B cell (primary cell): ENCODE measurements at regions not wholly inside any gene's neighbourhood (a gene's known extent, or its start where the extent isn't known, plus 50 kb on each side); places are given as distances from the start of the nearest gene placed in this dataset.

Experiments
- ATAC-seq: fragments of 200-7000 bp; cut with Tn5 transposase; one replicate; pipeline ENCODE4 v1.10.0; 2021; ENCODE audit warnings: low read depth, mild to moderate bottlenecking, moderate number of reproducible peaks, moderate library complexity
- CTCF ChIA-PET: fragments of 350-600 bp; sonication (Branson Sonifier 250); formaldehyde crosslinking; loops from one replicate; lab custom pipeline; 2021; ENCODE audit warnings: antibody characterized with exemption, inconsistent platforms; lab: Charles Lee
- POLR2A ChIA-PET: fragments of 350-600 bp; sonication (Branson Sonifier 250); formaldehyde crosslinking; loops from one replicate; lab custom pipeline; 2021; ENCODE audit warnings: antibody characterized with exemption; lab: Charles Lee
- DNase-seq: peaks from one replicate; pipeline ENCODE4 v3.0.0; 2013
- H2AFZ ChIP-seq: 2 replicates; pipeline ENCODE4 v1.6.1; 2012; ENCODE audit warnings: mild to moderate bottlenecking, low read depth, low read length; ENCODE audit not compliant: insufficient read depth, poor library complexity, severe bottlenecking
- H3K27ac ChIP-seq, 2 donors: 1 replicate in 1 of 2; 2 replicates in 1 of 2; pipeline ENCODE4 v1.5.1; 2012 to 2013; ENCODE audit warnings: low read length in 2 of 2, mild to moderate bottlenecking in 2 of 2, moderate library complexity in 1 of 2
- H3K27me3 ChIP-seq, 4 experiments: fragments of 200-600 bp in 1 of 4; sonication (generic) in 1 of 4; replicated peaks in 1 of 4; 1 replicate in 2 of 4; 2 replicates in 2 of 4; pipeline versions ENCODE4 v1.6.1 to v1.7.0; 2013 to 2016; ENCODE audit warnings: low read length in 3 of 4, mild to moderate bottlenecking in 2 of 4, mixed read lengths in 1 of 4, moderate library complexity in 1 of 4; ENCODE audit not compliant: insufficient read depth in 4 of 4, control insufficient read depth in 3 of 4; ENCODE audit errors: control extremely low read depth in 1 of 4
- H3K36me3 ChIP-seq, 2 experiments: replicated peaks in 1 of 2; 1 replicate in 1 of 2; 2 replicates in 1 of 2; pipeline versions ENCODE4 v1.6.1 to v1.7.1; 2013; ENCODE audit warnings: low read length in 1 of 2; ENCODE audit not compliant: insufficient read depth in 2 of 2, control insufficient read depth in 1 of 2; ENCODE audit errors: control extremely low read depth in 1 of 2, extremely low read depth in 1 of 2
- H3K4me1 ChIP-seq, 2 donors: fragments of 200-600 bp in 1 of 2; sonication (generic) in 1 of 2; 1 replicate in 1 of 2; 2 replicates in 1 of 2; pipeline versions ENCODE4 v1.5.1 to v1.6.1; 2013 to 2017; ENCODE audit warnings: low read length in 2 of 2; ENCODE audit not compliant: control insufficient read depth in 2 of 2, insufficient read depth in 2 of 2
- H3K4me2 ChIP-seq: replicated peaks from 2 replicates; pipeline ENCODE3; 2012; ENCODE audit warnings: mild to moderate bottlenecking, low read depth, low read length; ENCODE audit not compliant: poor library complexity, severe bottlenecking
- H3K4me3 ChIP-seq, 5 experiments: fragments of 200-600 bp in 1 of 5; sonication (generic) in 1 of 5; 1 replicate in 3 of 5; 2 replicates in 2 of 5; pipeline versions ENCODE4 v1.5.1 to v1.7.0; 2011 to 2016; ENCODE audit warnings: low read length in 4 of 5, mild to moderate bottlenecking in 4 of 5, low read depth in 2 of 5, control low read depth in 1 of 5, moderate library complexity in 1 of 5; ENCODE audit not compliant: insufficient read depth in 1 of 5; ENCODE audit errors: control extremely low read depth in 1 of 5, extremely low read depth in 1 of 5
- H3K79me2 ChIP-seq: fragments of 200-600 bp; sonication (generic); one replicate; pipeline ENCODE4 v1.6.0; 2016; ENCODE audit warnings: low read length; ENCODE audit not compliant: control insufficient read depth, insufficient read depth
- H3K9ac ChIP-seq: fragments of 200-600 bp; sonication (generic); 2 replicates; pipeline ENCODE4 v1.6.1; 2017; ENCODE audit warnings: mild to moderate bottlenecking, low read length, moderate library complexity
- H3K9me3 ChIP-seq, 3 donors: one replicate each; pipeline versions ENCODE4 v1.6.1 to v1.7.1; 2013; ENCODE audit warnings: low read length in 2 of 3; ENCODE audit not compliant: control insufficient read depth in 2 of 3, insufficient read depth in 1 of 3; ENCODE audit errors: control extremely low read depth in 1 of 3
- H4K20me1 ChIP-seq: 2 replicates; pipeline ENCODE4 v1.6.0; 2012; ENCODE audit warnings: mild to moderate bottlenecking, low read length; ENCODE audit not compliant: insufficient read depth, control insufficient read depth, poor library complexity, severe bottlenecking
- H3K27ac Mint-ChIP-seq: one replicate; pipeline ENCODE4 v1.8.0; 2021; ENCODE audit warnings: mixed read lengths
- H3K27me3 Mint-ChIP-seq: one replicate; pipeline ENCODE4 v1.8.0; 2021; ENCODE audit warnings: mixed read lengths
- H3K4me1 Mint-ChIP-seq: one replicate; pipeline ENCODE4 v1.8.0; 2021; ENCODE audit warnings: mixed read lengths
- H3K4me3 Mint-ChIP-seq: one replicate; pipeline ENCODE4 v1.8.0; 2021; ENCODE audit warnings: mixed read lengths
- H3K9me3 Mint-ChIP-seq: one replicate; pipeline ENCODE4 v1.8.0; 2022; ENCODE audit warnings: mixed read lengths; ENCODE audit not compliant: insufficient read depth
- CTCF ChIP-seq: fragments of 200-600 bp; IDR thresholded peaks from one replicate; pipeline ENCODE4 v1.8.0; 2022; ENCODE audit warnings: antibody characterized with exemption, mild to moderate bottlenecking
- EZH2 ChIP-seq: IDR thresholded peaks from 2 replicates; pipeline ENCODE4 v1.6.1; 2012; ENCODE audit warnings: borderline replicate concordance, low read depth, mild to moderate bottlenecking, moderate library complexity, low read length; ENCODE audit not compliant: insufficient read depth, poor library complexity, severe bottlenecking
- WGBS: methylation state at CpG from one replicate; pipeline ENCODE4 v1.1.5; 2013; ENCODE audit warnings: missing lambda C conversion rate; ENCODE audit not compliant: insufficient coverage; 5-methylcytosine and 5-hydroxymethylcytosine counted together
- intact Hi-C: fragments of 100-400 bp; cut with micrococcal nuclease; formaldehyde crosslinking; loops from one replicate; pipeline ENCODE4 v1.10.0; 2022

GRCh38 chr3:72332036-72332435, 516.2 kb downstream of the SHQ1 start:
- Histone ChIP-seq H3K79me2 (no peaks in the 10 kb centered on the region), H3K4me2 (no peak overlapping the region), H3K27me3 (peaks cover 0 to 32% (median 2%) of the 10 kb centered on the region in 4 experiments), H3K4me1 (peaks cover 3 to 4% of the 10 kb centered on the region in 2 donors), H3K4me3 (no peak overlapping the region), H2AFZ (no peak overlapping the region), H3K9me3 (no peaks in the 10 kb centered on the region), H4K20me1 (no peaks in the 10 kb centered on the region), H3K9ac (no peak overlapping the region), H3K36me3 (no peaks in the 10 kb centered on the region), H3K27ac (no peak overlapping the region)
- POLR2A ChIA-PET: no interaction called here
- intact Hi-C loops: no loop called here
- no peaks in the 10 kb centered on the region for H3K4me1 Mint-ChIP-seq
- WGBS: 84% methylated on average over 2 of the region's 5 CpGs
- H3K4me3 Mint-ChIP-seq: no peak overlapping the region
- CTCF ChIA-PET: no interaction called here
- H3K27ac Mint-ChIP-seq: no peak overlapping the region
- peaks cover 3% of the 10 kb centered on the region for H3K9me3 Mint-ChIP-seq
- DNase-seq: no peak
- TF ChIP-seq EZH2 (no peak), CTCF (no peak)
- ATAC-seq: no peak
- H3K27me3 Mint-ChIP-seq: peaks cover 37% of the 10 kb centered on the region

DNA sequence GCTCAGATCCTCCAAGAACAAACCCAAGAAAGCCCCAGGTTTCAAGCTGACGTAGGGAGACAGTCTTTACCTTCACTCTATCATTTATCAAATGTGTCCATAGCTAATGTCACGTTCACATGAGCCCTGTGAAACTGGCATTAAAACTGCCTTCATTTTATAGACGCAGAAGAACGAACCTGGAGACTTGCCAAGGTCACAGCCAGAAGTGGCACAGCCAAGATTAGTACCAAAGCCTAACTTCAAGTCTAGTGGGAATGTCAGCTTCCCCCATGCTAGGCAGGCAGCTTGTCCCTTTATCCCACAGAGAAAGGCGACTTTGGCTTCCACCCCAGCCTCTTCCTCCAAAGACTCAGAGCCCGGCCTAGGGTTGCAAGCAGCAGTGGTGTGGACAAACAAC, 517.2 kb downstream of the SHQ1 start:
- H2AFZ ChIP-seq: no peak overlapping the region
- peaks cover 32% of the 10 kb centered on the region for H3K27me3 Mint-ChIP-seq
- H3K4me3 Mint-ChIP-seq: no peak overlapping the region
- no peaks in the 10 kb centered on the region for H3K4me1 Mint-ChIP-seq
- no peak overlapping the region for H3K27ac Mint-ChIP-seq
- no peaks in the 10 kb centered on the region for H3K36me3 ChIP-seq
- no peaks in the 10 kb centered on the region for H3K4me1 ChIP-seq
- CTCF ChIA-PET: no interaction called here
- no peak for ATAC-seq
- H3K27ac ChIP-seq: no peak overlapping the region
- no peak overlapping the region for H3K4me2 ChIP-seq
- no peak for TF ChIP-seq EZH2
- no peak for TF ChIP-seq CTCF
- DNase-seq: no peak
- no peak overlapping the region for H3K4me3 ChIP-seq
- H4K20me1 ChIP-seq: no peaks in the 10 kb centered on the region
- H3K79me2 ChIP-seq: no peaks in the 10 kb centered on the region
- WGBS: 91% methylated on average over 6 of the region's 6 CpGs
- intact Hi-C loops: no loop called here
- no peak overlapping the region for H3K9ac ChIP-seq
- peaks cover 0 to 32% (median 2%) of the 10 kb centered on the region in 4 experiments for H3K27me3 ChIP-seq
- POLR2A ChIA-PET: no interaction called here
- peaks cover 3% of the 10 kb centered on the region for H3K9me3 Mint-ChIP-seq
- no peaks in the 10 kb centered on the region for H3K9me3 ChIP-seq
